ENCODE measurements at regions not wholly inside any gene's neighbourhood (a gene's known extent, or its start where the extent isn't known, plus 50 kb on each side); places are given as distances from the start of the nearest gene placed in this dataset.
"Not testable (repeated sequence)": the region's sequence is repeated elsewhere in the genome, so short reads cannot be mapped to it uniquely, and the experiment has no call there.

GRCh38 chr1:228824366-228824765 lies 89.1 kb downstream of the RHOU start:
- no peak for DNase-seq (ENCODE audit: low read depth in 2 of 2)

- DNase-seq (ENCODE audit: low read depth in 2 of 2), result no peak
These were observed 89.8 kb downstream of the RHOU start for GRCh38 chr1:228825041-228825440.

- no peak for DNase-seq (ENCODE audit: low read depth in 2 of 2)
These were observed 90.7 kb downstream of the RHOU start for GRCh38 chr1:228825840-228826484.

- DNase-seq (ENCODE audit: low read depth in 2 of 2), result no peak
These were observed 91.7 kb downstream of the RHOU start for GRCh38 chr1:228827019-228827418.

- no peak for DNase-seq (ENCODE audit: low read depth in 2 of 2)
These were observed 92.9 kb downstream of the RHOU start for GRCh38 chr1:228828151-228828550.

- DNase-seq (ENCODE audit: low read depth in 2 of 2), result no peak
These were observed 95.1 kb downstream of the RHOU start for GRCh38 chr1:228830185-228830953.

GRCh38 chr1:228830954-228831481 lies 95.7 kb downstream of the RHOU start:
- no peak for DNase-seq (ENCODE audit: low read depth in 2 of 2)

GRCh38 chr1:228833911-228834688 lies 98.8 kb downstream of the RHOU start:
- DNase-seq (ENCODE audit: low read depth in 2 of 2), result no peak

- no peak for DNase-seq (ENCODE audit: low read depth in 2 of 2)
These were observed 100.2 kb downstream of the RHOU start for GRCh38 chr1:228835456-228835855.

GRCh38 chr1:228835911-228836310 lies 100.6 kb downstream of the RHOU start:
- no peak for DNase-seq (ENCODE audit: low read depth in 2 of 2)

- DNase-seq (ENCODE audit: low read depth in 2 of 2), result no peak
These were observed 101.1 kb downstream of the RHOU start for GRCh38 chr1:228836427-228836826.

GRCh38 chr1:228837032-228837431 lies 101.8 kb downstream of the RHOU start:
- DNase-seq (ENCODE audit: low read depth in 2 of 2), result no peak

- DNase-seq (ENCODE audit: low read depth in 2 of 2), result no peak
These were observed 102.8 kb downstream of the RHOU start for GRCh38 chr1:228837817-228838716.

- DNase-seq (ENCODE audit: low read depth in 2 of 2), result no peak
These were observed 103.6 kb downstream of the RHOU start for GRCh38 chr1:228838717-228839500.

- DNase-seq (ENCODE audit: low read depth in 2 of 2), result no peak
These were observed 104.4 kb downstream of the RHOU start for GRCh38 chr1:228839656-228840055.

- DNase-seq (ENCODE audit: low read depth in 2 of 2), result no peak
These were observed 106.4 kb downstream of the RHOU start for GRCh38 chr1:228841632-228842031.

- no peak for DNase-seq (ENCODE audit: low read depth in 2 of 2)
These were observed 107.0 kb downstream of the RHOU start for GRCh38 chr1:228842094-228842775.

- no peak for DNase-seq (ENCODE audit: low read depth in 2 of 2)
These were observed 109.8 kb downstream of the RHOU start for GRCh38 chr1:228845101-228845500.

GRCh38 chr1:228846952-228847351 lies 111.7 kb downstream of the RHOU start:
- no peak for DNase-seq (ENCODE audit: low read depth in 2 of 2)

GRCh38 chr1:228847451-228847850 lies 112.2 kb downstream of the RHOU start:
- DNase-seq (ENCODE audit: low read depth in 2 of 2), result not testable (repeated sequence)

Data from stimulated activated CD4-positive, alpha-beta T cell treated with anti-CD3 and anti-CD28 coated beads, Interleukin-1b, Interleukin-23, amount 100 ng/mL, for 1 hour (primary cell).